Endothelial cell of umbilical vein (primary cell): ENCODE measurements at regions not wholly inside any gene's neighbourhood (a gene's known extent, or its start where the extent isn't known, plus 50 kb on each side); places are given as distances from the start of the nearest gene placed in this dataset.

Experiments
- BruUV-seq: library from RNA; stranded (reverse); fragments of 400-500 nt; replicated peaks from 2 replicates; lab custom pipeline; 2021; lab: Mats Ljungman, UMichigan
- CTCF ChIA-PET: fragments of 300-600, 350-600 bp; sonication (Branson Sonifier 250); formaldehyde crosslinking; loops from one replicate; lab custom pipeline; 2021; ENCODE audit warnings: antibody characterized with exemption, inconsistent platforms; lab: Charles Lee
- POLR2A ChIA-PET: fragments of 300-600, 350-600 bp; sonication (Branson Sonifier 250); formaldehyde crosslinking; loops from one replicate; lab custom pipeline; 2021; ENCODE audit warnings: antibody characterized with exemption, inconsistent platforms; lab: Charles Lee
- DNase-seq: peaks from one replicate; pipeline ENCODE4 v3.0.0-alpha.2; 2011; ENCODE audit warnings: low read depth, low spot score
- FAIRE-seq: peaks from 2 replicates; lab custom pipeline; 2011; peaks lifted over from hg19 to GRCh38; lab: Jason Lieb, UNC
- H2AFZ ChIP-seq: 2 replicates; pipeline ENCODE4 v1.6.0; 2012; ENCODE audit warnings: low read depth, low read length, control low read depth, inconsistent platforms
- H3K27ac ChIP-seq: 2 replicates; pipeline ENCODE4 v1.5.1; 2011; ENCODE audit warnings: low read depth, mild to moderate bottlenecking, control low read depth, low read length, moderate library complexity; ENCODE audit not compliant: insufficient read depth
- H3K27me3 ChIP-seq, 2 experiments: 2 replicates each; pipeline versions ENCODE4 v1.6.0 to v1.6.1; 2011; ENCODE audit warnings: low read length in 2 of 2, mixed read lengths in 1 of 2; ENCODE audit not compliant: control insufficient read depth in 2 of 2, insufficient read depth in 2 of 2
- H3K36me3 ChIP-seq, 2 experiments: 2 replicates in 1 of 2; 3 replicates in 1 of 2; pipeline ENCODE4 v1.5.1; 2011; ENCODE audit warnings: low read length in 2 of 2, mild to moderate bottlenecking in 1 of 2, moderate library complexity in 1 of 2; ENCODE audit not compliant: control insufficient read depth in 2 of 2, insufficient read depth in 2 of 2; ENCODE audit errors: extremely low read depth in 1 of 2
- H3K4me1 ChIP-seq: 3 replicates; pipeline ENCODE4 v1.5.1; 2011; ENCODE audit warnings: mild to moderate bottlenecking, low read length; ENCODE audit not compliant: control insufficient read depth, insufficient read depth; ENCODE audit errors: extremely low read depth
- H3K4me2 ChIP-seq: 2 replicates; pipeline ENCODE4 v1.6.1; 2011; ENCODE audit warnings: low read length, control low read depth, mixed read lengths; ENCODE audit not compliant: insufficient read depth
- H3K4me3 ChIP-seq, 3 experiments: fragments of 200-600 bp in 1 of 3; sonication (generic), shearing (Covaris generic) in 1 of 3; replicated peaks in 1 of 3; 2 replicates each; pipeline ENCODE4 v1.5.1; 2011 to 2016; ENCODE audit warnings: control low read depth in 3 of 3, low read length in 3 of 3, mild to moderate bottlenecking in 2 of 3, inconsistent platforms in 1 of 3, low read depth in 1 of 3, moderate library complexity in 1 of 3; ENCODE audit not compliant: insufficient read depth in 1 of 3
- H3K79me2 ChIP-seq: 2 replicates; pipeline ENCODE4 v1.6.0; 2012; ENCODE audit warnings: low read length, inconsistent platforms; ENCODE audit not compliant: control insufficient read depth, insufficient read depth
- H3K9ac ChIP-seq: replicated peaks from 2 replicates; pipeline ENCODE3; 2011; ENCODE audit warnings: low read length, control low read depth; ENCODE audit not compliant: insufficient read depth; ENCODE audit errors: extremely low read depth
- H3K9me1 ChIP-seq: replicated peaks from 3 replicates; pipeline ENCODE4 v1.6.0; 2011; ENCODE audit warnings: mild to moderate bottlenecking, low read length; ENCODE audit not compliant: control insufficient read depth, insufficient read depth; ENCODE audit errors: extremely low read depth
- H3K9me3 ChIP-seq: replicated peaks from 2 replicates; pipeline ENCODE4 v1.5.1; 2012; ENCODE audit warnings: low read length, inconsistent platforms; ENCODE audit not compliant: control insufficient read depth, insufficient read depth
- H4K20me1 ChIP-seq: replicated peaks from 2 replicates; pipeline ENCODE3; 2011; ENCODE audit warnings: mild to moderate bottlenecking, low read length; ENCODE audit not compliant: control insufficient read depth, insufficient read depth; ENCODE audit errors: extremely low read depth
- EZH2 ChIP-seq: IDR thresholded peaks from 2 replicates; pipeline ENCODE4 v1.6.1; 2012; ENCODE audit warnings: borderline replicate concordance, low read depth, mild to moderate bottlenecking, moderate library complexity, low read length, inconsistent platforms; ENCODE audit not compliant: severe bottlenecking
- FOS ChIP-seq: IDR thresholded peaks from 2 replicates; pipeline ENCODE4 v1.6.1; 2011; ENCODE audit warnings: mild to moderate bottlenecking, low read length, moderate library complexity, borderline replicate concordance; ENCODE audit not compliant: insufficient read depth
- GATA2 ChIP-seq: IDR thresholded peaks from 2 replicates; pipeline ENCODE4 v1.7.0; 2011; ENCODE audit warnings: low read depth, mild to moderate bottlenecking, moderate library complexity, mixed read lengths, low read length; ENCODE audit not compliant: insufficient read length, insufficient read depth
- JUN ChIP-seq: IDR thresholded peaks from 2 replicates; pipeline ENCODE4 v1.6.1; 2011; ENCODE audit warnings: borderline replicate concordance, low read depth; ENCODE audit not compliant: insufficient read length, insufficient read depth
- MYC ChIP-seq: IDR thresholded peaks from one replicate; pipeline ENCODE4 v1.6.1; 2011; ENCODE audit warnings: mild to moderate bottlenecking, low read depth, low read length
- POLR2A ChIP-seq: IDR thresholded peaks from 2 replicates; pipeline ENCODE4 v1.6.1; 2012; ENCODE audit warnings: low read depth, mild to moderate bottlenecking, control low read depth, low read length
- POLR2AphosphoS5 ChIP-seq: IDR thresholded peaks from 2 replicates; pipeline ENCODE4 v1.6.1; 2012; ENCODE audit warnings: low read depth, mild to moderate bottlenecking, control low read depth, low read length, moderate library complexity; ENCODE audit not compliant: insufficient read depth
- dilution Hi-C: fragments of 300-500 bp; cut with MboI; formaldehyde crosslinking; loops from one replicate; pipeline ENCODE4 v1.15.0; 2019; ENCODE audit warnings: low sequenced_read_pairs; ENCODE audit not compliant: extremely low pct_ligation_motif_present
- intact Hi-C: fragments of 100-400 bp; cut with micrococcal nuclease; formaldehyde crosslinking; loops from one replicate; pipeline ENCODE4 v1.10.0; 2022
- TF ChIP-seq, protein P1 (sequence below), 2 donors: IDR thresholded peaks; 1 replicate in 1 of 2; 2 replicates in 1 of 2; pipeline ENCODE4 v1.5.1; 2011; ENCODE audit warnings: low read length in 2 of 2, mild to moderate bottlenecking in 2 of 2, moderate library complexity in 2 of 2, control low read depth in 1 of 2, inconsistent platforms in 1 of 2, low read depth in 1 of 2; ENCODE audit not compliant: insufficient read depth in 1 of 2; ENCODE audit errors: extremely low read depth in 1 of 2
- TF ChIP-seq, protein P2 (sequence below): IDR thresholded peaks from 2 replicates; pipeline ENCODE4 v1.6.1; 2011; ENCODE audit not compliant: insufficient read depth, insufficient read length

DNA sequence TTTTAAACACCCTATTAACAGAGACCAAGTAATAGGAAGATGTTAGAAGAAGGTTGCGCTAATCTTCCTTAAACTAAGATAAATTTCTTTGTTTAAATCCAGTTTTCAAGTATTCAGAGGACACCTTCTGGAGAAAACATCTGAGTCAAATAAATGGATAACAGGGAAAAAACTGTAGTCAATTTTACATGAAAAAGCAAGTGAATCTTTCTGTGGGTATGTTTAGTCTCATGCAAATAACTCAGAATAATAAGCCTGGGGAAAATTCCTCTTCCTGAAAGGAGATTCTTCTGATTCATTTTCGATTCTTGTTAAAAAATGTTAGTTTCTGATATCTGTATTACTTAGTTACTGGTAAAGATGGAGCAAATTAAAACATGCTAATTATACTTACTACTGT lies 145.5 kb downstream of the CTH start:
- Histone ChIP-seq H3K9me3 (no peaks in the 10 kb centered on the region), H3K4me3 (no peak overlapping the region), H4K20me1 (no peaks in the 10 kb centered on the region), H3K79me2 (no peaks in the 10 kb centered on the region), H3K36me3 (no peaks in the 10 kb centered on the region), H2AFZ (no peak overlapping the region), H3K27ac (no peak overlapping the region), H3K9ac (no peak overlapping the region), H3K27me3 (no peaks in the 10 kb centered on the region), H3K9me1 (no peaks in the 10 kb centered on the region), H3K4me1 (no peaks in the 10 kb centered on the region), H3K4me2 (no peak overlapping the region)
- no peak for FAIRE-seq
- POLR2A ChIA-PET, result no interaction called here
- no TSS peak for BruUV-seq
- intact Hi-C loops (no loop called here), dilution Hi-C loops (no loop called here)
- TF ChIP-seq FOS (no peak), EZH2 (no peak), POLR2AphosphoS5 (no peak), JUN (no peak), GATA2 (no peak), MYC (no peak), POLR2A (no peak)
- TF ChIP-seq, protein P1, sequence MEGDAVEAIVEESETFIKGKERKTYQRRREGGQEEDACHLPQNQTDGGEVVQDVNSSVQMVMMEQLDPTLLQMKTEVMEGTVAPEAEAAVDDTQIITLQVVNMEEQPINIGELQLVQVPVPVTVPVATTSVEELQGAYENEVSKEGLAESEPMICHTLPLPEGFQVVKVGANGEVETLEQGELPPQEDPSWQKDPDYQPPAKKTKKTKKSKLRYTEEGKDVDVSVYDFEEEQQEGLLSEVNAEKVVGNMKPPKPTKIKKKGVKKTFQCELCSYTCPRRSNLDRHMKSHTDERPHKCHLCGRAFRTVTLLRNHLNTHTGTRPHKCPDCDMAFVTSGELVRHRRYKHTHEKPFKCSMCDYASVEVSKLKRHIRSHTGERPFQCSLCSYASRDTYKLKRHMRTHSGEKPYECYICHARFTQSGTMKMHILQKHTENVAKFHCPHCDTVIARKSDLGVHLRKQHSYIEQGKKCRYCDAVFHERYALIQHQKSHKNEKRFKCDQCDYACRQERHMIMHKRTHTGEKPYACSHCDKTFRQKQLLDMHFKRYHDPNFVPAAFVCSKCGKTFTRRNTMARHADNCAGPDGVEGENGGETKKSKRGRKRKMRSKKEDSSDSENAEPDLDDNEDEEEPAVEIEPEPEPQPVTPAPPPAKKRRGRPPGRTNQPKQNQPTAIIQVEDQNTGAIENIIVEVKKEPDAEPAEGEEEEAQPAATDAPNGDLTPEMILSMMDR (IDR thresholded peaks at IDR 0.05; ENCODE audit: extremely low read depth in 1 of 2, insufficient read depth in 1 of 2, low read depth in 1 of 2, low read length in 2 of 2), result no peak
- TF ChIP-seq, protein P2, sequence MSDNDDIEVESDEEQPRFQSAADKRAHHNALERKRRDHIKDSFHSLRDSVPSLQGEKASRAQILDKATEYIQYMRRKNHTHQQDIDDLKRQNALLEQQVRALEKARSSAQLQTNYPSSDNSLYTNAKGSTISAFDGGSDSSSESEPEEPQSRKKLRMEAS, result no peak
- DNase-seq, result no peak
- CTCF ChIA-PET, result no interaction called here
